ENCODE measurements at regions not wholly inside any gene's neighbourhood (a gene's known extent, or its start where the extent isn't known, plus 50 kb on each side); places are given as distances from the start of the nearest gene placed in this dataset.

DNA sequence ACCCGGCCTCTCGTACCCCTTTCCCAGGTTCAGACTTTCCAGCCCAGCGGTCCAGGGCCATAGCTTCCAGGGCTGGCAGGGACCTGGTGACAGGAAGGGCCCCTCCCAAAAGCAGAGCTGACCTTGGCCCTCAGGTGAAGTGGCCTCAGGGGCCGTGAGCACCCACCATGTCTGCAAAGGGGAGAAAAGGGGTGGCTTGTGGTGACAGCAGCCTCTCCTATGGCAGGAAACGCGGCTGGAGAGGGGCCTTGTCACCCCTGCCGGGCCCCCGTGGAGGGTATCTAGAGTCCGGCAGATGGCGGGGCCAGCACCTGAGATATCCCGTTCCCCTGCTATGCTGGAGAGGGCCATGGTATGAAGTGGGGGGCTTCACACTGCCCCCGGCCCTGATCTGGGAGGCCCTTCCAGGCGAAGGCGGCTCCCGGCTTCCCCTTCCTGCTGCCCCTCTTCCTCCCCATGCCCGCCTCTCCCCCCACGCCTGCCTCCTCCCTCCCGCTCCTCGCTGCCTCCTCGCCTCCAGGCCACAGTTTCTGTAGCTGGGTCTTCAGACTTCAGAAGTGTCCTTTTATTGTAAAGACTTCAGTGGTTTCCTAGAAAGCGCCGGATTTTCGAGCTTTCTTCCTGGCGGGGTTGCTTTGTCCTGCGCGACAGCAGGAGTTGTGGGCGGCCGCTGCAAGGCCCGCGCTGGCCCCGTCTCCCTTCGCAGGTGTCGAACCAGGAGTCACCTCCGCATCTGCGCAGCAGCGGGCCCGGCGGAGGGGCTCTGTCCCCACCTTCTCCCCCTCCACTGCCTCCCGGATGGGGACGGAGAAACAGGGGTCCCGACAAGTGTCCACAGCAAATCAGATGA lies 240.5 kb upstream of the MYT1L start:
- H3K9me3 ChIP-seq: no peaks in the 10 kb centered on the region
- no peak overlapping the region for H3K27ac ChIP-seq
- peaks cover 5% of the 10 kb centered on the region for H3K27me3 ChIP-seq
- H3K36me3 ChIP-seq: no peaks in the 10 kb centered on the region
- TF ChIP-seq EP300 (IDR thresholded peaks at IDR 0.05) (no peak), POLR2AphosphoS5 (IDR thresholded peaks at IDR 0.05) (no peak), POLR2A (IDR thresholded peaks at IDR 0.05) (no peak)
- TF ChIP-seq, protein P1, sequence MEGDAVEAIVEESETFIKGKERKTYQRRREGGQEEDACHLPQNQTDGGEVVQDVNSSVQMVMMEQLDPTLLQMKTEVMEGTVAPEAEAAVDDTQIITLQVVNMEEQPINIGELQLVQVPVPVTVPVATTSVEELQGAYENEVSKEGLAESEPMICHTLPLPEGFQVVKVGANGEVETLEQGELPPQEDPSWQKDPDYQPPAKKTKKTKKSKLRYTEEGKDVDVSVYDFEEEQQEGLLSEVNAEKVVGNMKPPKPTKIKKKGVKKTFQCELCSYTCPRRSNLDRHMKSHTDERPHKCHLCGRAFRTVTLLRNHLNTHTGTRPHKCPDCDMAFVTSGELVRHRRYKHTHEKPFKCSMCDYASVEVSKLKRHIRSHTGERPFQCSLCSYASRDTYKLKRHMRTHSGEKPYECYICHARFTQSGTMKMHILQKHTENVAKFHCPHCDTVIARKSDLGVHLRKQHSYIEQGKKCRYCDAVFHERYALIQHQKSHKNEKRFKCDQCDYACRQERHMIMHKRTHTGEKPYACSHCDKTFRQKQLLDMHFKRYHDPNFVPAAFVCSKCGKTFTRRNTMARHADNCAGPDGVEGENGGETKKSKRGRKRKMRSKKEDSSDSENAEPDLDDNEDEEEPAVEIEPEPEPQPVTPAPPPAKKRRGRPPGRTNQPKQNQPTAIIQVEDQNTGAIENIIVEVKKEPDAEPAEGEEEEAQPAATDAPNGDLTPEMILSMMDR (IDR thresholded peaks at IDR 0.05): no peak
- no peak overlapping the region for H3K4me3 ChIP-seq
- H3K4me1 ChIP-seq: no peaks in the 10 kb centered on the region
- WGBS: 92% methylated on average over 37 of the region's 41 CpGs
- DNase-seq (ENCODE audit: low spot score in 2 of 2): no peak

DNA sequence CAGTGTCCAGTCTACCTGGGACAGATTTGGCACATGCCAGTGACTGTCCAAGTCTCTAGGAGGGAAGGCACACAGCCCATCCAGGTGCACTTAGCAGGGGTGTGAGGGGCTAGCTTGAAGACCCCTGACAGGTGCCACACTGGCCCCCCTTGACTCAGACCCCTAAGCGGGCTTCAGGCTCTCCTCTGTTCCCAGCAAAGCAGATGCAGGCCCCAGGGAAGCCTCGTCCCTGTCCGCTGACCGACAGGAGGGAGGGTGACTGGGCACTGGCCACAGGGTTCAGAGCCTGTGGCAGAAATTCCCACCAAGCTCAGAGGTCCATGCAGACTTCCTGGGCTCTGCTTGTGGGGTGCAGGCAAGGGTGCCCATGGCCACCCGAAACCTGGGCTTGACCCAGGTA lies 239.8 kb upstream of the MYT1L start:
- Histone ChIP-seq H3K27me3 (peaks cover 5% of the 10 kb centered on the region), H3K4me1 (no peaks in the 10 kb centered on the region), H3K9me3 (no peaks in the 10 kb centered on the region), H3K4me3 (no peak overlapping the region), H3K27ac (no peak overlapping the region), H3K36me3 (no peaks in the 10 kb centered on the region)
- no peak for DNase-seq (ENCODE audit: low spot score in 2 of 2)
- WGBS: 94% methylated on average over 3 of the region's 5 CpGs
- TF ChIP-seq POLR2AphosphoS5 (IDR thresholded peaks at IDR 0.05) (no peak), POLR2A (IDR thresholded peaks at IDR 0.05) (no peak), EP300 (IDR thresholded peaks at IDR 0.05) (no peak)
- TF ChIP-seq, protein P1 (IDR thresholded peaks at IDR 0.05): no peak

DNA sequence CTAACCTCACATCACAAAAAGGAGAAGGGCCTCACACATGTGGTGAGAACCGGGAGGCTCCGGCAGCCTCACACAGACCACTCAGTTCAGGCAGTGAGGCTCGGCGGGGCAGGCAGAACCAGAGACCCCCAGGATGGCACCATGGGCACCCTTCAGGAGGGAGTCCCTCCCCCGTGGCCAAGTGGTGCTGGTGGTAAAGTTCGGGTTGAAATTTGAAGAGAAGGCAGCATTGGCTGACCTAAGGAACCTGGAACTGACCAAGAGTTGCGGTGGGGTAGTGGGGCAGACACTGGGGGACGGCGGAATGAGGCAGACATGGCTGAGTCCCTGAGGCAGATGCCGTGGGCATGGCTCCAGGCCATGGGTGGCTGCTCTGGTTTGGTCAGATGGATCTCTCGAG lies 239.3 kb upstream of the MYT1L start:
- Histone ChIP-seq H3K27ac (no peak overlapping the region), H3K9me3 (no peaks in the 10 kb centered on the region), H3K4me3 (no peak overlapping the region), H3K4me1 (no peaks in the 10 kb centered on the region), H3K36me3 (no peaks in the 10 kb centered on the region), H3K27me3 (peaks cover 5% of the 10 kb centered on the region)
- DNase-seq (ENCODE audit: low spot score in 2 of 2): no peak
- TF ChIP-seq, protein P1 (IDR thresholded peaks at IDR 0.05): no peak
- no peak for TF ChIP-seq POLR2AphosphoS5 (IDR thresholded peaks at IDR 0.05)
- WGBS: 81% methylated on average over 11 of the region's 11 CpGs

DNA sequence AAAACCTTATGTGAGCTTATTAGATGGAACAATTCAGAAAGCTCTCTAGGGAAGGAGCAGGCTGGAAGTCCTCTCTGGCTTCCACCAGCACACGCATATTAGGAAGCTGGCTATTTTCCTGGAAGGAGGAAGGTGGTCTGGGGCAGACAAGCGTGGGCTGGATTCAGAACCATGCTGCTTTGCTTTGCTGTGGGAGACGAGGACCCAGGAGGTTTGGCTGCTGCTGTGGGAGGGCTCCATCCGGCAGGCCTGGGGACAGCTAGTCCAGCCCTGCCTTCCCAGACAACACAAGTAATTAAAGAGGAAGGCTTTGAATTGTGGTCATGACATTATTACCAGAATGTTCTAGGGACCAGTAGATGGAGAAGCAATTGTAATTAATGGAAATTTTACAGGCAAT lies 238.8 kb upstream of the MYT1L start:
- Histone ChIP-seq H3K27me3 (peaks cover 5% of the 10 kb centered on the region), H3K4me3 (no peak overlapping the region), H3K27ac (no peak overlapping the region), H3K9me3 (no peaks in the 10 kb centered on the region), H3K4me1 (no peaks in the 10 kb centered on the region), H3K36me3 (no peaks in the 10 kb centered on the region)
- DNase-seq (ENCODE audit: low spot score in 2 of 2): no peak
- TF ChIP-seq, protein P1 (IDR thresholded peaks at IDR 0.05): no peak
- no peak for TF ChIP-seq POLR2A (IDR thresholded peaks at IDR 0.05)
- WGBS: 51% methylated on average over 4 of the region's 4 CpGs

DNA sequence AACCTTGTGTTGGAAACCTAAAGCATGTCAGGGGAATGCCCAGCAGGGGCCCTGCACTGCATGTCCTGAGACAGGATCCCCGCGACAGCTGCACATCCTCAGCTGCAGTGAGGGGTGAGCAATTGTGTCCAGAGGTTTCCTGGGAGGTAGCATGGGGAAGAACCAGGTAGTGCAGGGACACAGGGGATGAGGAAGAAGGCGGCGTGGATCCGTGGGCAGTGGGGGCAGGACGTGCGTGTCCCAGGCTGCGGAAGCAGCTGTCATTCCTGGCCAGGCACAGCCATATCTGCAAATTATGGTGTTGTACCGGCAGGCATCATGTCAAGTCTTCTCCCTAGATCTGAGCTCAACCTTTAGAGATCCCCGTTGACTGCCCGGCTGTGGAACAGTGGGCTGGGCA lies 238.2 kb upstream of the MYT1L start:
- Histone ChIP-seq H3K4me3 (no peak overlapping the region), H3K36me3 (no peaks in the 10 kb centered on the region), H3K4me1 (no peaks in the 10 kb centered on the region), H3K27ac (no peak overlapping the region), H3K27me3 (peaks cover 5% of the 10 kb centered on the region), H3K9me3 (no peaks in the 10 kb centered on the region)
- no peak for DNase-seq (ENCODE audit: low spot score in 2 of 2)
- TF ChIP-seq POLR2AphosphoS5 (IDR thresholded peaks at IDR 0.05) (no peak), EP300 (IDR thresholded peaks at IDR 0.05) (no peak), POLR2A (IDR thresholded peaks at IDR 0.05) (no peak)
- TF ChIP-seq, protein P1 (IDR thresholded peaks at IDR 0.05): no peak
- WGBS: 87% methylated on average over 11 of the region's 11 CpGs

Measured in suprapubic skin (tissue), 4 donors.